ENCODE measurements at regions not wholly inside any gene's neighbourhood (a gene's known extent, or its start where the extent isn't known, plus 50 kb on each side); places are given as distances from the start of the nearest gene placed in this dataset.

DNA sequence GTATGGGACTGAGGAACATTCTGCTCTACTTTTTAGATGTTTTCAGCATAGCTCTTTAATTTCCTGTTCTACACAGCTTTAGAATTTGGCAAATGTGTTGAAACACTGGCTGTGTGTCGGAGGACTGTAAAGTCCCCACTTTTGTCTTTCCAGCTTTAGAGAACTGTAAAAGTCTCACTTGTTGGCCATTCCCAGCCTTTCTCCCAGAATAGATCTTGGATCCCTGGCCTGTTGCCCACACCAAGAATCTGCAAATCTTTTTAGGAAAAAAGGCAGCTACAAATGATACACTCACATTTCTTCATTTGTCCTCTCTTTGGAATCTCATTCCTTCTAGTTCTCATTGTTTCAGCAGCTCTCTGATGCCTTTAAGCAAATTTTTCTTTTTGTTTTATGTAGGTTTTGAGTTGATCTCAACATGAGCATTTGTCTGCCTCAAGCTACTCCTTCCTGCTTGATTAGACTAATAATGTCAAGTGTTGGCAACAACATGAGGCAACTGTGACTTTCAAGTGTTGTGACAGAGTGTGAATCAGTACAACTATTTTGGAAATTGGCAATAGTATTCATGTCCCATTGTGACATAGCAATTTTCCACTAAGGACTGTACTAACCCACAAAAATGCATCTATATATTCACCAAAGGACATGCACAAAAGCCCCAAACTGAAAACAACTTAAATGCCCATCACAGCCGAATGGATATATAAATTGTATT lies 610.8 kb downstream of the EPHA4 start:
- no peak for DNase-seq

DNA sequence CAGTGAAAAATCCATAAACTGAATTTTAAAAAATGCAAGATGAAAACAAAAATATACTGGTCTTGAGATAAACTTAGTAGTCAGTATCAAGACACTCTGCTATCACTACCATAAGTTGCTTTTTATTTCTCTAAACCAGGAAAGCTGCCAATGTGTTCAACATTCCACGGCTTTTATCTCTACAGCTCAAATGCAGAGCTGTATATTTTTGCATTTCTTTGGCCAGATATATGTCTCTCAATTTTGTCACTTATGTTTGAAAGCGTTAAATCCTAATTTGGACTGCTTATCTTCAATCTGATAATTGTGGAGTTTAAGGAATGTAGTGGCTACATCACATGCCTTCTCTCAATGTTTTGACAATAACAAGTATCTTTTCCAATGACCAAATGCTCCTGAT lies 609.5 kb downstream of the EPHA4 start:
- DNase-seq = no peak

DNA sequence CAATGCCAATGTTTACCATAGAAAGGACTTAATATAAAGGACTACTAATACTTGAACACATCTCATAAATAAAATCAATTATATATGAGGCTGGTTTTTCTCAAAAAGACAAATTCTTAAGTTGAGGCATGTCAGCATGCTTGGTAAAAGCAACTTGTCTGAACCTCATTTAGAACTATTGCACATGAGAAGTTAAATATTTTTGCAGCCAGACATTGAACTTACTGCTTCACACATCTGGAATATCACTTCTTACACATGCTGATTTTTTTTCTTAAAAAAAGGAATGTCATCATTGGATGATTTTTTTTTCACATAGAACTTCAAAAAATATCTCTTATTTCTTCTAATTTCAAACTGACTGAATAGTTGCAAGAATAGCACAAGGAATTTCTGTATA lies 609.0 kb downstream of the EPHA4 start:
- DNase-seq = no peak

DNA sequence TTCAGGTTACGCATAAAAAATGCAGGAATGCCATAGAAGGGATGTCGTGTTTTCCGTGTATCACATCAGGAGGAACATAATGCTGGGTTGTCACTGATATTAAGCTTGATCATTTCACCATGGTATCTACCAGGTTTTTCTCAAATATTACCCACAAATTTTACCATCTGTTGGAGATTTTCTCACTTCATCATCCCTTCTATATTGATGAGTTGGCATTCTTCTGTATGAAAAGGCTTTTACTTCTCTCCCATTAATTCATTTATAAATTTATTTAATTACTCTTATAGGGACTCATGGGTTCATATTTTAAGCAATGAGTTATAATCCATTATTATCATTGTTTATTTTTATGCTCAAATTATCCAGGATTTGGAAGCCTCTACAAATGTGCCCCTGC lies 608.2 kb downstream of the EPHA4 start:
- no peak for DNase-seq

DNA sequence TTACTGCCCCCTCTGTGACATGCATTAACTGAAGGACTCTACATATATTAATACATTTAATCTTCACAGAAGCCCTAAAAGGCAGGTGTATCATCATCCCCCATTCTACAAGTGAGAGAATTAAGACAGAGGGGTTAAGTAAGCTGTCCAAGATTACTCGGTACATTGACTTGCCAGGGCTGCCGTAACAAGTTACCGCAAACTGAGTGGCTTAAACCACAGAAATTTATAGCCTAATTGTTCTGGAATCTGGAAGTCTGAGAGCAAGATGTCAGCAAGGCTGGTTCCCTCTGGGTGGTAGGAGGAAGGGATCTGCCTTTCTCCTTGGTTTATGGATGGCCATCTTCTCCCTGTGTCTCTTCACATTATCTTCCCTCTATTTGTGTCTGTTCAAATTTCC lies 605.5 kb downstream of the EPHA4 start:
- DNase-seq = no peak

DNA sequence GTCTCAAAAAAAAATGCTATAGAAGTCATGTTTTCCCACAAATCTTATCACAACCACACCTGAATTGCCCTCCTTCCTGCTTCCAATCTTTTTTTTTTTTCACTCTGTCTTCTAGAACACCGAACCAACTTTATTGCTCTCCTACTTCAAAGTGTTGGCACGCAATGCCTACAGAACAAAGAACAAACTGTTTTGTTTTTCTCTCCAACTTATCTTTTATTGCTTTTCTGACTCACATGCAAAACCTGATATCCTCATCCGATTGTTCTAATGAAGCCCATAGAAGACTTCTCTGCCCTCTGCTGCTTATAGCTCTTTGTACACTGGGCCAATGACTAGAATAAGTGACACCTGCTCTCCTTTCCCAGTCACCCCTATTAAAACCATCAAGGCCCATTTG lies 602.8 kb downstream of the EPHA4 start:
- DNase-seq = no peak

DNA sequence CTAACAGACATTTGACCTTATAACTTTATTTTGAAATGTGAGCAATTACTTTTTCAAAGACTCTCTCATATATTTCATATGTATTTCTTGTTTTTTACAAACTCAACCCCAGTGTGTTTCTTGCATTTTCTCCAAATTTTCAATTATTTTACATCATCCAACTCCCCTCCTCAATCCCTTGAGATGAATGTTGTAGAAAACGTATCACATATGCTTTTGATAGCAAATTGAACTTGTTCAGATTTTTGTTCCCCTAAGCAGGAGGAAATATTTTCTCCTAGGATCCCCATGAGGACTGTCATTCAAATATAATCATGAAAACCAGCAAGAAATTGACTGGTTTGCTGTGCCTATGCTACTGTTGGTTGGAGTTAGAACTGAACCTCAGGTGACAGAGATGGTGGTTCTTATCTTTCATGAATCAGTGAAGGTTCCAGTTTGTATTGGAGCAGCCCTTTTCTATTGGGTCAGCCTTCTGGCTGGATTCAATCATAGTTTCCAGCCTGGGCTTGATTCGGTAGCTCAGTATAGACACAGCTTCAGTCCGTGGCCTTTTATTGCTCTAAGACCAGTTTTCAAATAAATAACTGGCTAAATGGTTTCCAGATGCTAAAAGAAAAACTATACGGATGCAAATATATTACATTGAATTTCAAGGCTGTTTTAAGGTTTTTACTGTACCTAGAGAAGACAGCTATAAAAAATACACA lies 591.0 kb downstream of the EPHA4 start:
- DNase-seq = no peak

DNA sequence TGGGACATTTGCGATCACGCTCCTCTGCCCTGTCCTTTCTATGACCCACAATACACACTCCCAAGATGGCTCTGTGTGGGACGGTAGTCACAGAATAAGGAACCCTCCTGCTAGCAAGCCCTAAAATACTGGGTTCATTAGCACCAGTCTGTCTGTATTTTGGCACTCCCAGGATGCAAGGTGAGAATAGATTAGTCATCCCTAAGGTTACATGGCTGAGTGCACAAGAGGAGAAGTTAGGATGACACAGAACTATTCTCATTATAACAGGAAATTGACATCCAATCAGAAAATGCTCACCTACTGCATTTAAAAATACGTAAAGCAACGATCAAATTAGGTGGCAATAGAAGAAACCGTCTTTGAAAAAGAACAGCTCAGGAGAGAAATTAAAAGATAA lies 590.2 kb downstream of the EPHA4 start:
- no peak for DNase-seq

DNA sequence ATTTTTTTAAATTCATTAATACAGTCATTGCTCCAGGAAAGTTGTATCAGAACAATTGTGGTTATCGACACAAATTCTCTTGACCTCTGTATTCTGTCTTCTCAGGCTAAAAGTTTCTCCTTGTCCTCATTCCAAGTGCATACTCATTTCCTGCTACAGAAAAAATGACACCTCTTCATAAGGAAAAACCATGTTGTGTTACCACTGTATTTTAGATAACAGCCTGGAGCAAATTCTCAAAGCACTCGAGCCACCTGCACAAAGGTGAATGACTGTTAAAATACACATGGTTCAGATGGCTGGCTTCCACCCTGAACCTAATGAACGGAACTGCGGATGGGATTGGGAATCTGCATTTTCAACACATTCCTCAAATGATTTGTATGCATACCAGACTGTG lies 586.5 kb downstream of the EPHA4 start:
- DNase-seq = no peak

DNA sequence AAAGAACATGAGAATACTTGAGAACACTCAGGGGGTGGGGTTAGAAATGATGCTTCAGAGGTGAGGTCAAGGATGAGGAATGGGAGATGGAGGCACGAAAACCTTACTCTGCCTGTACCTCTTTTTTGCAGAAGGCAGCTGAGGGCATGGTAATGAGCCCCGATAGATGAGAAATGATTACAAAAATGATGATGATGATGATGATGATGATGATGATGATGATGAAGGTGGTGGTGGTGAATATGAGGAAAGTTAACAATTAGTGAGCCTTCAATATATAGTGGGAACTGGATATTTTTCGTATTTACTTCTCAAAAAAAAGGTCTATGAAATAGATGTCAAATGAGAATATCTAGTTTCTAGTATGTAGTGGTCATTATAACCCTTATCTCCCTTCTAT lies 584.3 kb downstream of the EPHA4 start:
- DNase-seq = no peak

DNA sequence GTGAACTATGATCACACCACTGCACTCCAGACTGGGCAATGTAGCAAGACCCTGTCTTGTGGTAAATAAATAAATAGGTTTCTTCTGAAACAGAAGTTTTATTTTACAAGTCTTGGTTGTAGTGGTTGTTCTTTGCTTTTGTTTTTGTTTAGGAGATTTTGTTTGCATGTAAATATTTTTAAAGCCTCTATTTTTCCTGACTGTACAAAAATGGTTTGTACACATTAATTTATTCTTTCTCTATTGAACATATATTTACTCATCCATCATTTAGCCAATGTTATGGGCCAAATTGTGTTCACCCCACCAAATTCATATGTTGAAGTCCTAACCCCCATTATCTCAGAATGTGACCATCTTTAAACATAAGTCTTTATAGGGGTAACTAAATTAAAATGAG lies 580.1 kb downstream of the EPHA4 start:
- no peak for DNase-seq

DNA sequence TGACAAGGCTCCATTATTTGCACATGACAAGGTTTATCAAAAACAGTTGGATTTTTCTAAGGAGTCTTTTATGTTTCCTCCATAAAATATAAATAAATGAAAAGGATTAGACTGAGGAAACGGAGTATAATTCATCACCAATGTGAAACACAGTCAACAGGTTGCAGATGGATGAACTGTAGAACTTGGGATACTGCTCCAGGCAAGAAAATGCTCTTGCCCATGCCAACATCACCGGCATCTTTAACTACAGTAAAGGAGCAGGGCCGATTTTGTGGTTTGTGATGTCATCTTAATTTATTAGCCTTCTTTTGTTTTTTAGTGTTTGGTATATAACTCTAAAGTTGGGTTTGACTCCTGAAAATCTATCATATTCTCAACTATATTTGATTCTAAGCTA lies 577.3 kb downstream of the EPHA4 start:
- no peak for DNase-seq

DNA sequence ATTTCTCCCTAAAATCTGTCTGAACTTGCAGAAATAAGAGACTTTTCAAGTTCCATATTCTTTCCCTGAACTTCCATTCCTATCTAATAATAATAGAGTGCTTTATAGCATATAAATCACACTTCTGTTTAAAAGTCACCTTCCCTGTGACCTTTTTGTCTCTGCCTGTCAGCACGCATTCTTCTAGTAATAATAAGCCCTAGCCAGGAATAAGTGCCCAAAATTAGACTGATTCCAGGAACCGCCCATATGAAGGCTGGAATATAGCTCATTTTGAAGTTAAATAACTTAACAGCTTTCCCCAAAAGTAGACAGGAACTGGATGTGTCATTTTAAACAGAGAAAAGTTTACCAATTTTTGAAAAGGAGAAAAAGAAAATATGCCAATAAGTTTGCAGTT lies 576.5 kb downstream of the EPHA4 start:
- no peak for DNase-seq

DNA sequence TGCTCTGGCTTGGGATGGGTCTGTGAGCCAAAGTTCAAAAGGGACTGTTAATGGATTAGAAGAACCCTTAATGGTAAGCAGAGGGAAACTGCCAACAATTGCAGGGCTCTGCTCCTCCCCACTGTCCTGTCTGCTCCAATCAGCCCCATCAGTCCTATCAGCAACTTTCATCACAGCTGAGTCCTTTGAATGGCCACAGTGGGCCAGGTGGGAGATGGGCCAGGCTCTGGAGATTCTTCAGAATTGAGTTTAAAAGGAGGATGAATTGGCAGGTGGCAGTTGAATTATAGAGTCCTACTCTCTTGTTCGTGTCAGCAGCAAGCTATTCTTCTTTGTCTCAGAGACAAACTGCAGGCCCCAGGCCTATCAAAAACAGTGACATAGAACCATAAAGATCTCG lies 573.9 kb downstream of the EPHA4 start:
- no peak for DNase-seq

DNA sequence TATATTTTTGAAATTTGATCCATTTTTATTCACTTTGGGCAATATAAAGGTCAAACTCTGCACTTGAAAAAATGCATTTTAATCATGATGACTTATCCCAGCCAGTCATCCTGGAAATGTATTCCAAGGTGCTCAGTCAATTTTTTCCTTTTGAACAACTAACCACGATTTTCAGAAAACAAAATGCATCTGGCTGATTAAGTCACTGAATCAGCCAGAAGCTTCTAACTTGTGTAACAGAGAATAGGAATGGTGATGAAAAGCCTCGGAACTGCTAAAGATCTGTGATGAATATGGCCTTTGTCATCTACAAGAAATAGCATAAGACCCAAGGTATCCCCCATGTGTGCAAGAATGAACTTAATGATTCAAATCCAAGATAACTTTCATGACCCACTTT lies 572.7 kb downstream of the EPHA4 start:
- no peak for DNase-seq

DNA sequence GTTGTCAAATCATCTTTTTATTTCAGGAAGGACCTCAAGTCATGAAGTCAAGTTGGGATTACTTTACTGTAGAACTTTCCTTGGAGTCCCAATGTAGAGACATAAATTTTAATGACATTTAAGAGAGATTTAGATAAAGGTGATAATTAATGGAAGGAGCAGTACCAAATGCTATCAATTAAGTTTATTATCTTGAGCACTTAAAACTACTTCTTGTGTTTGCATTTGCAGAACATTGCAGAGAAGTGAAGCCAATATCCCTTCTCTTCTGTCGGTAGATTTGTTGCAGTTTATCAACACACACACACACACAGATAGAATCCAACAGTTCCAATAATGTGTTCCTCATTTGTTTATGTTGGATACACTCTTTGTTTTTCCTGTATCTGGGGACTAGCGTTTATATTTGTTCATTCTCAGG lies 570.7 kb downstream of the EPHA4 start:
- DNase-seq = no peak

DNA sequence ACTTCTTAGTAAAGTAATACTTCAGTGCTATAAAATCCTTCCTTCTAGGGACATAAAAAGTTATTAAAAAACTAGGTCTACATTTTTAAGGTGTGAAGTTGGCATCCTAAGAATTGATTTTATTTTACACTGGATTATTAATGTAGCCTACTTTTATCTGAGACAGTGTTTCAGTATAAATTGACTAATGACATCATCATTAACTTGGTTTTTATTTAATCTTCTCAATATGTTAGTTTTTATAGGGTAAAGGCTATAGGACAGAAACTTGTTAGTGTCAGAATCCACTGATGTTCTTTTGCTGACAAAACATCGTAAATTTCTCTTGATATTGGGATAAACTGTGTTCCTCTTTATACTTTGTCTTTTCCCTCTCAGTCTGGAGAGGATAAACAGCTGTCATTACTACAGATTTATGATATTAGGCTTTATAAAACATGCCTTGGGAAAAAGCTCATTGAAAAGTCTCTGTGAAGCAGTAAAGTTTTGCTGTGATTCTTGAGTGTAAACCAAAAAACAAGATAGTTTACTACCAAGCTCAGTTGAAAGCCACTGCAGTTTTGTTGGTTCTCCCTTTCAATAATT lies 569.9 kb downstream of the EPHA4 start:
- no peak for DNase-seq

DNA sequence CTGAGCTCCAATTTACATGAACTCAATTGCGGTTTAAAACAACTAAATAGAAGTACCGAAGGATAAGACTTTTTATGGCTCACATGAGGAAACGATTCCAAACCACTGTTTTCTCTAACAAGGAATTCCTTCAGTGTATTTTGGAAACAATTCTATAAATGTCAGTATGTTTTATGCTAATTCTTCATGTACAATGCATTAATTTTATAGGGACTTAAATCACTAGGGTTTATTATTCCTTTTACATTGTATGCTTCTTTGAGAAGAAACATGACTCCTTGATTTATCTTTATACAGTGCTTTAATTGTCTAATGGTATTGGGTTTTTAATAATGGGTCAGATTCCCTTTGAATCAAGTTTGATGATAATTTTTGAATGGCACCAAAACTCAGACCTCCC lies 566.8 kb downstream of the EPHA4 start:
- no peak for DNase-seq

DNA sequence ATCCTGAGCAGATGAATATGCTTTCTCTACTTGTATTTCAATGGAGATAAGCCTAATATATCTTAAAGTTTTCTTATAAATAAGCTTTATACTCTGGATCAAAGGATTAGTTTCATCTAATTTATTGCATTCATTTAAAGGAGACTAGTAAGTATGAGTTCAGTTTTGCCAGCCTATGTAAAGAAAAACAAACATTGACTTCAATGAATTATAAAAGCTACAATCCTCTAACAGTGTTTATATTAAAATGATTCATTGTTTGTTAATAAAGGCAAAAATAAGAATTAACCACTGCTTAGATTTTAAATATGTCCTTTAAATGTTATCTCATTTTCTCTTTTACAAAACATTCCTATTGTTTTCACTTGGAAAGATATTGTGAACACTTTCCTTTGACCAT lies 566.0 kb downstream of the EPHA4 start:
- DNase-seq = no peak

DNA sequence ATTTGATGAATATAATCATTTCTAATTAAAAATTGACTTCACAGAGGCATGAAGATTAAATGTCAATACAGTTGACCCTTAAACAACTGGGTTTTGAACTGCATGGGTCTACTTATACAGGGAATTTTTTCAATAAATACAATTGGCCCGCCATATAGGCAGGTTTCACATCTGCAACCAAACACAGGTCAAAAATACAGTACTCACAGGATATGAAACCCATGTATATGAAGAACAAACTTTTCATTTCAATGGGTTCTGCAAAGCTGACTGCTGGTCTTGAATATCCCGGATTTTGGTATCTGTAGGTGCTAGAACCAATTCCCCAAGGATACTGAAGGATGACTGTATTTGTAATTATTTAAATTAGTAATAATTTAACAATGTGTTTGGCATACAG lies 555.6 kb downstream of the EPHA4 start:
- no peak for DNase-seq

DNA sequence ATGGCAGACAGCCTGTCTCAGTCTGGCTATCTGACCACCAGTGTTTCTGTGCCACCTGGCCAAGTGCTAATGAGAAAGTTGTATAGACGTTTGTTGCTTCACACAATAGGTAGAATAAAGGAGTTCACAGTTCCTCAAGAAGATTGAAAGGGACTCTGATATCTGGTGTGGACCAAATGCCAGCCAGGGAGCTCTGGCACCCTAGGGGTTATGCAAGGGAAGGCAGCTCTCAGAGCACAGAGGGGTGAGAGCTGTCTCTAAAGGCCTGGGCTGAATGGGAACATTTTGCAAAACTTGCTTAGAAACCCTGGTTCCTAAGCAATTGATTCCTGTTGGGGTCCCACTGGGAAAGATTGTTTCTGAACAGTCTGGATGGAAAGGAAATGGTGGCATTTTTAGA lies 553.8 kb downstream of the EPHA4 start:
- DNase-seq = no peak

DNA sequence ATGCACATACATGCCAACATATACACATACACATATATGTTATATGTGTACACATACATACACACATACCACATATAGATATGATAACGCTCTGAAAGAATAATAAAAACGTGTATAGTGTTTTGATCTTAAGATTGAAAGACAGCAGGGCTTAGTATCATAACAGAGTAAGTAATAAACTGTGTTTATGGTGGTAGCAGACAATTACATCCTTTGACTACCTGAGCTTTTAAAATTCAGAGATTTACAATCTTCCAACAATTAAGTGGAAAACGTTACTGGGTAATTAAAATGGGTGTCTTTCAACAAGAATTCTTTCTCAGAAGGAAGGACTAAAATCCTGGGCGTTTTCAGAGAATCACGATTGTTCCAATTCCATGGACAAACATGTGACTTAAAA lies 552.4 kb downstream of the EPHA4 start:
- no peak for DNase-seq

DNA sequence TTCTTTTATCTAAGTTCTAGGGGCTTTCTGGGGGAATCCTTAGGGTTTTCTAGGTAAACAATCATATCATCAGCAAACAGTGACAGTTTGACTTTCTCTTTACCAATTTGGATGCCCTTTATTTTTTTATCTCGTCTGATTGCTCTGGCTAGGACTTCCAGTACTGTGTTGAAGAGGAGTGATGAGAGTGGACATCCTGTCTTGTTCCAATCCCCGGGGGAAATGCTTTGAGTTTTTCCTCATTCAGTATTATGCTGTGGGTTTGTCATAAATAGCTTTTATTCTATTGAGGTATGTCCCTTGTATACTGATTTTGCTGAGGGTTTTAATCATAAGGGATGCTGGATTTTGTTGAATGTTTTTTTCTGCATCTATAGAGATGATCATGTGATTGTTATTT lies 549.5 kb downstream of the EPHA4 start:
- DNase-seq = no peak

DNA sequence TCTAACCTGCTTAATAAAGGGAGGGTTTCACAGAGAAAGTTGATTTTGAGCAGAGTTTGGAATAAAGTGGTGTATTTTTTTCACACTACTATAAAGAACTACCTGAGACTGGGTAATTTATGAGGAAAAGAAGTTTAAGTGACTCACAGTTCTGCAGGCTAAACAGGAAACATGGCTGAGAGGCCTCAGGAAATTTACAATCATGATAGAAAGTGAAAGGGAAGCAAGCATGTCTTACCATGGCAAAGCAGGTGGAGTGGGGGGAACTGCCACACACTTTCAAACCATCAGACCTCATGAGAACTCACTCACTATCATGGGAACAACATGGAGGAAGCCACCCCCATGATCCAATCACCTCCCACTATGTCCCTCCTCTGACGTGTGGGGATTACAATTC lies 546.7 kb downstream of the EPHA4 start:
- DNase-seq = no peak

Data from GOT3 (cell line).